Sigmoid colon (tissue), 4 donors: ENCODE measurements at regions not wholly inside any gene's neighbourhood (a gene's known extent, or its start where the extent isn't known, plus 50 kb on each side); places are given as distances from the start of the nearest gene placed in this dataset.

ENCODE experiments used
- EP300 ChIP-seq, 4 donors: sonication (generic); formaldehyde crosslinking; IDR thresholded peaks; one replicate each; pipeline ENCODE4 v1.6.1; 2017; ENCODE audit warnings: antibody characterized with exemption in 4 of 4
- POLR2A ChIP-seq, 2 donors: fragments of 450-650 bp; IDR thresholded peaks; one replicate each; pipeline ENCODE4 v1.6.1; 2016; ENCODE audit warnings: antibody characterized with exemption in 2 of 2, mild to moderate bottlenecking in 2 of 2, moderate library complexity in 2 of 2
- POLR2AphosphoS5 ChIP-seq, 4 donors: sonication (generic); formaldehyde crosslinking; IDR thresholded peaks; one replicate each; pipeline ENCODE4 v1.6.1; 2017; ENCODE audit warnings: antibody characterized with exemption in 4 of 4
- TF ChIP-seq, protein P1 (sequence below), 4 experiments: fragments of 450-650 bp in 3 of 4; fragments of 200-600 bp in 1 of 4; IDR thresholded peaks; one replicate each; pipeline ENCODE4 v1.5.1; 2016 to 2019; ENCODE audit warnings: antibody characterized with exemption in 4 of 4, mild to moderate bottlenecking in 3 of 4, moderate library complexity in 2 of 4

DNA sequence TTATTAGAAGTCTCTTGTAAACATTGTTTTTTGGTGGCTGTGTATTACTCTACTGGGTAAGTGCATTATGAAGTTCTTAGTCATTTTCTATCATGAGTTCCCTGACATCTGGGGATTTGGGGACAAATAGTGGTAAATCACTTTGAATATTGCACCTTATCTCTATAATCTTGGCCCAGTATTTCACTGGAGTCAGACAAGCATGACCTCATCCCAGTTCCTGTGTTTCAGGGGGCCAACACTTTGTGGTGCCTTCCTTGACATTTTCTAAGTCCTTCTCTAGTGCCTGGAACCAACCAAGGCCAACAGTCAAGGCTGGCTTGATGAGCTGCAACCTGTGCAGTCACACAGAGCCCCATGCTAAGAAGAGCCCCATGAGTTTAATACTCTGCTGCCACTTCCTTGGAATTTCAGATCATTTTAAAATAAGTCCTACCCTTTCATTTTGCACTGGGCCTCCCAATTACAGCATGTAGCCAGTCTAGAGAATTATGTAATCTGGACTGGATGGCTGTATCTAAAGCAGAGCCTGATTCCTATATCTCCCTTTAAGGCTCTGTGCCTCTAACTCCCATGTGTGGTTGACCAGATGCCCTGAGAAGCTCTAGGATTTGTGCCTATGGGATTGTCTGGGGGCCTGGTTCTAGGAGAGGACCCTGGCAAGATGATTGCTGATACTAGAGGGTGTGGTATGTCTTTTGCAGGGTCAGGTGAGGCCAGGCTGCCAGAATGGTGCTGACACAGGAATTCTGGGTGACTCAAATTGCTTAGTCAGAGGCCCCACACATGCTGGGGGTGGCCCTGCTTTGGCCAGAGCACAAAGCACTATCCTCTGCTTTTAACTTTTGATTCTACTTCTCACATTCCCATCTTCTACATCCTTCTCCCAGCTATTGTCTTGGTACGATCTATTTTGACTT lies 319.6 kb upstream of the TBC1D5 start:
- TF ChIP-seq POLR2A (IDR thresholded peaks at IDR 0.05) (no peak), EP300 (IDR thresholded peaks at IDR 0.05) (no peak), POLR2AphosphoS5 (IDR thresholded peaks at IDR 0.05) (no peak)
- TF ChIP-seq, protein P1, sequence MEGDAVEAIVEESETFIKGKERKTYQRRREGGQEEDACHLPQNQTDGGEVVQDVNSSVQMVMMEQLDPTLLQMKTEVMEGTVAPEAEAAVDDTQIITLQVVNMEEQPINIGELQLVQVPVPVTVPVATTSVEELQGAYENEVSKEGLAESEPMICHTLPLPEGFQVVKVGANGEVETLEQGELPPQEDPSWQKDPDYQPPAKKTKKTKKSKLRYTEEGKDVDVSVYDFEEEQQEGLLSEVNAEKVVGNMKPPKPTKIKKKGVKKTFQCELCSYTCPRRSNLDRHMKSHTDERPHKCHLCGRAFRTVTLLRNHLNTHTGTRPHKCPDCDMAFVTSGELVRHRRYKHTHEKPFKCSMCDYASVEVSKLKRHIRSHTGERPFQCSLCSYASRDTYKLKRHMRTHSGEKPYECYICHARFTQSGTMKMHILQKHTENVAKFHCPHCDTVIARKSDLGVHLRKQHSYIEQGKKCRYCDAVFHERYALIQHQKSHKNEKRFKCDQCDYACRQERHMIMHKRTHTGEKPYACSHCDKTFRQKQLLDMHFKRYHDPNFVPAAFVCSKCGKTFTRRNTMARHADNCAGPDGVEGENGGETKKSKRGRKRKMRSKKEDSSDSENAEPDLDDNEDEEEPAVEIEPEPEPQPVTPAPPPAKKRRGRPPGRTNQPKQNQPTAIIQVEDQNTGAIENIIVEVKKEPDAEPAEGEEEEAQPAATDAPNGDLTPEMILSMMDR (IDR thresholded peaks at IDR 0.05), result no peak
